Esophagus muscularis mucosa (tissue), 4 donors: ENCODE measurements at regions not wholly inside any gene's neighbourhood (a gene's known extent, or its start where the extent isn't known, plus 50 kb on each side); places are given as distances from the start of the nearest gene placed in this dataset.

ENCODE experiments used
- DNase-seq: peaks from one replicate; pipeline ENCODE4 v3.0.0-alpha.2; 2017; ENCODE audit errors: extremely low spot score
- H3K27ac ChIP-seq, 4 donors: fragments of 200-600 bp; sonication (generic); replicated peaks in 1 of 4; 1 replicate in 3 of 4; 2 replicates in 1 of 4; pipeline ENCODE4 v1.5.1; 2016 to 2019; ENCODE audit warnings: mild to moderate bottlenecking in 1 of 4
- H3K27me3 ChIP-seq, 4 donors: fragments of 200-600 bp; sonication (generic); one replicate each; pipeline versions ENCODE4 v1.5.1 to v1.6.0; 2016 to 2019
- H3K36me3 ChIP-seq, 4 donors: fragments of 200-600 bp; sonication (generic); one replicate each; pipeline ENCODE4 v1.5.1; 2016 to 2019
- H3K4me1 ChIP-seq, 4 donors: fragments of 200-600 bp; sonication (generic); one replicate each; pipeline ENCODE4 v1.5.1; 2016 to 2019
- H3K4me3 ChIP-seq, 4 donors: fragments of 200-600 bp; sonication (generic); 1 replicate in 2 of 4; 2 replicates in 2 of 4; pipeline ENCODE4 v1.5.1; 2016 to 2019; ENCODE audit warnings: mild to moderate bottlenecking in 4 of 4, moderate library complexity in 1 of 4
- H3K9me3 ChIP-seq, 4 donors: fragments of 200-600 bp; sonication (generic); 1 replicate in 3 of 4; 2 replicates in 1 of 4; pipeline ENCODE4 v1.5.1; 2016 to 2019
- CTCF ChIP-seq, 3 experiments: fragments of 200-600 bp in 2 of 3; fragments of 450-650 bp in 1 of 3; sonication (generic) in 2 of 3; IDR thresholded peaks; one replicate each; pipeline ENCODE4 v1.5.1; 2017 to 2019; ENCODE audit warnings: antibody characterized with exemption in 3 of 3, mild to moderate bottlenecking in 2 of 3, moderate library complexity in 1 of 3
- EP300 ChIP-seq: sonication (generic); formaldehyde crosslinking; IDR thresholded peaks from one replicate; pipeline ENCODE4 v1.6.1; 2017; ENCODE audit warnings: antibody characterized with exemption
- POLR2A ChIP-seq: fragments of 450-650 bp; IDR thresholded peaks from one replicate; pipeline ENCODE4 v1.6.1; 2017; ENCODE audit warnings: antibody characterized with exemption, moderate library complexity, mild to moderate bottlenecking, low read depth
- POLR2AphosphoS5 ChIP-seq, 2 donors: sonication (generic); formaldehyde crosslinking; IDR thresholded peaks; one replicate each; pipeline ENCODE4 v1.6.1; 2017; ENCODE audit warnings: antibody characterized with exemption in 2 of 2
- WGBS: methylation state at CpG from one replicate; pipeline ENCODE4 v1.1.5; 2018; 5-methylcytosine and 5-hydroxymethylcytosine counted together
- intact Hi-C: fragments of 100-400 bp; cut with DNase I; formaldehyde crosslinking; loops from one replicate; pipeline ENCODE4 v1.15.1; 2023

GRCh38 chr15:38680775-38681174 is 116.2 kb upstream of the RASGRP1 start:
- intact Hi-C loops, result loop anchor here (5.0 kb wide), 1 partner anchor 238 kb away; no protein-coding TSS in a partner anchor
- no peaks in the 10 kb centered on the region for H3K4me1 ChIP-seq
- H3K9me3 ChIP-seq, result no peaks in the 10 kb centered on the region
- no peaks in the 10 kb centered on the region for H3K36me3 ChIP-seq
- H3K4me3 ChIP-seq, result no peak overlapping the region
- no peak overlapping the region for H3K27ac ChIP-seq
- TF ChIP-seq POLR2A (no peak), EP300 (no peak), POLR2AphosphoS5 (IDR thresholded peaks at IDR 0.05) (no peak)
- 90% methylated on average over 5 of the region's 5 CpGs for WGBS
- H3K27me3 ChIP-seq, result no peaks in the 10 kb centered on the region
- no peak for DNase-seq

GRCh38 chr15:38682363-38682762 is 117.7 kb upstream of the RASGRP1 start:
- WGBS, result 95% methylated on average over 3 of the region's 3 CpGs
- intact Hi-C loops, result loop anchor here (5.0 kb wide), 1 partner anchor 240 kb away; no protein-coding TSS in a partner anchor
- Histone ChIP-seq H3K27ac (no peak overlapping the region), H3K4me1 (no peaks in the 10 kb centered on the region), H3K4me3 (no peak overlapping the region), H3K36me3 (no peaks in the 10 kb centered on the region), H3K9me3 (no peaks in the 10 kb centered on the region), H3K27me3 (no peaks in the 10 kb centered on the region)
- TF ChIP-seq POLR2AphosphoS5 (IDR thresholded peaks at IDR 0.05) (no peak), EP300 (no peak), POLR2A (no peak), CTCF (IDR thresholded peaks at IDR 0.05) (no peak)
- no peak for DNase-seq

- TF ChIP-seq CTCF (IDR thresholded peaks at IDR 0.05) (no peak), POLR2A (no peak), EP300 (no peak), POLR2AphosphoS5 (IDR thresholded peaks at IDR 0.05) (no peak)
- H3K4me3 ChIP-seq, result no peak overlapping the region
- no peak for DNase-seq
- H3K27me3 ChIP-seq, result no peaks in the 10 kb centered on the region
- H3K4me1 ChIP-seq, result no peaks in the 10 kb centered on the region
- H3K9me3 ChIP-seq, result no peaks in the 10 kb centered on the region
- H3K36me3 ChIP-seq, result no peaks in the 10 kb centered on the region
- intact Hi-C loops, result loop anchor here (5.0 kb wide), 1 partner anchor 241 kb away; no protein-coding TSS in a partner anchor
- WGBS, result 69% methylated on average over 2 of the region's 2 CpGs
- no peak overlapping the region for H3K27ac ChIP-seq
Observed at GRCh38 chr15:38682861-38683260, 118.2 kb upstream of the RASGRP1 start.

GRCh38 chr15:38683382-38684242 is 119.0 kb upstream of the RASGRP1 start:
- H3K36me3 ChIP-seq, result no peaks in the 10 kb centered on the region
- no peak overlapping the region for H3K27ac ChIP-seq
- no peaks in the 10 kb centered on the region for H3K4me1 ChIP-seq
- no peaks in the 10 kb centered on the region for H3K9me3 ChIP-seq
- TF ChIP-seq CTCF (IDR thresholded peaks at IDR 0.05) (peak; percentile 61 to 78 (median 63)), EP300 (no peak), POLR2A (no peak), POLR2AphosphoS5 (IDR thresholded peaks at IDR 0.05) (no peak)
- DNase-seq, result no peak
- 94% methylated on average over 2 of the region's 2 CpGs for WGBS
- H3K4me3 ChIP-seq, result no peak overlapping the region
- intact Hi-C loops, result loop anchor here (5.0 kb wide), 1 partner anchor 241 kb away; no protein-coding TSS in a partner anchor
- H3K27me3 ChIP-seq, result no peaks in the 10 kb centered on the region

- Histone ChIP-seq H3K27ac (no peak overlapping the region), H3K9me3 (no peaks in the 10 kb centered on the region), H3K4me1 (no peaks in the 10 kb centered on the region), H3K27me3 (no peaks in the 10 kb centered on the region), H3K36me3 (no peaks in the 10 kb centered on the region), H3K4me3 (no peak overlapping the region)
- TF ChIP-seq EP300, result no peak
- no peak for TF ChIP-seq CTCF (IDR thresholded peaks at IDR 0.05)
- no peak for TF ChIP-seq POLR2AphosphoS5 (IDR thresholded peaks at IDR 0.05)
- intact Hi-C loops, result loop anchor here (5.0 kb wide), 1 partner anchor 242 kb away; no protein-coding TSS in a partner anchor
- DNase-seq, result no peak
- 70% methylated on average over 2 of the region's 2 CpGs for WGBS
Observed at GRCh38 chr15:38684440-38685010, 119.9 kb upstream of the RASGRP1 start.
